GM13976 (cell line): ENCODE measurements at regions not wholly inside any gene's neighbourhood (a gene's known extent, or its start where the extent isn't known, plus 50 kb on each side); places are given as distances from the start of the nearest gene placed in this dataset.

Experiments used
- DNase-seq: peaks from one replicate; pipeline ENCODE4 v3.0.0; 2012; ENCODE audit warnings: low spot score
- in situ Hi-C: fragments of 300-500 bp; cut with MboI; formaldehyde crosslinking; loops from one replicate; pipeline ENCODE4 v1.12.0; 2022; ENCODE audit warnings: low sequenced_read_pairs, mixed read lengths, inconsistent platforms; ENCODE audit not compliant: unreplicated experiment
- TF ChIP-seq, protein P1 (sequence below): IDR thresholded peaks from 2 replicates; pipeline ENCODE4 v1.5.1; 2012; ENCODE audit warnings: borderline replicate concordance, mild to moderate bottlenecking; ENCODE audit not compliant: insufficient read depth; ENCODE audit errors: extremely low read depth, missing control alignments, control extremely low read depth

DNA sequence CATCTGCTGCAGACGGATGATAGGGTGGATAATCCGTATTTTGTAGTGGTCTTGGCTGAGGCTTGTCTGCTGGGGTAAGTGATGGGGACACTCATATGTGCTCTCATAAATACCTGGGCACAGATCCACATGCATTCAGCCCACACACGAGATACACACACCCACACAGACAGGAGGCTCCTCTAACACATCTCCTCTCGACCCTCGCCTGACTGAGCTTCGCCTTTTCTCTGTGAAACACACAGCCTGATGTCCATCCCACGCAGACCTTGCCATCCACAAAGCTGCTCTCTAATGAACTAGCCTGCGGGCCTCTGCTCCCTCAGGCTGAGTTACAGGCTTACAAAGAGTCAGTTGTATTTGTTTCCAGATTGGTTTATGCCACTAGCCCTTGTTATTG lies 96.3 kb upstream of the CSF3R start:
- in situ Hi-C loops, result no loop called here
- TF ChIP-seq, protein P1, sequence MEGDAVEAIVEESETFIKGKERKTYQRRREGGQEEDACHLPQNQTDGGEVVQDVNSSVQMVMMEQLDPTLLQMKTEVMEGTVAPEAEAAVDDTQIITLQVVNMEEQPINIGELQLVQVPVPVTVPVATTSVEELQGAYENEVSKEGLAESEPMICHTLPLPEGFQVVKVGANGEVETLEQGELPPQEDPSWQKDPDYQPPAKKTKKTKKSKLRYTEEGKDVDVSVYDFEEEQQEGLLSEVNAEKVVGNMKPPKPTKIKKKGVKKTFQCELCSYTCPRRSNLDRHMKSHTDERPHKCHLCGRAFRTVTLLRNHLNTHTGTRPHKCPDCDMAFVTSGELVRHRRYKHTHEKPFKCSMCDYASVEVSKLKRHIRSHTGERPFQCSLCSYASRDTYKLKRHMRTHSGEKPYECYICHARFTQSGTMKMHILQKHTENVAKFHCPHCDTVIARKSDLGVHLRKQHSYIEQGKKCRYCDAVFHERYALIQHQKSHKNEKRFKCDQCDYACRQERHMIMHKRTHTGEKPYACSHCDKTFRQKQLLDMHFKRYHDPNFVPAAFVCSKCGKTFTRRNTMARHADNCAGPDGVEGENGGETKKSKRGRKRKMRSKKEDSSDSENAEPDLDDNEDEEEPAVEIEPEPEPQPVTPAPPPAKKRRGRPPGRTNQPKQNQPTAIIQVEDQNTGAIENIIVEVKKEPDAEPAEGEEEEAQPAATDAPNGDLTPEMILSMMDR, result no peak
- no peak for DNase-seq

- no peak for DNase-seq
These were observed 93.9 kb upstream of the CSF3R start for GRCh38 chr1:36576551-36577110.

GRCh38 chr1:36576118-36576517 lies 93.4 kb upstream of the CSF3R start:
- in situ Hi-C loops, result no loop called here
- TF ChIP-seq, protein P1, result peak; percentile 90
- DNase-seq, result peak; percentile 85

More at GRCh38 chr1:36576551-36577110, 93.9 kb upstream of the CSF3R start:
- in situ Hi-C loops, result no loop called here
- TF ChIP-seq, protein P1, result no peak

GRCh38 chr1:36573445-36573844 lies 90.7 kb upstream of the CSF3R start:
- TF ChIP-seq, protein P1, result no peak
- in situ Hi-C loops, result no loop called here
- DNase-seq, result no peak

- DNase-seq, result no peak
- in situ Hi-C loops, result no loop called here
- TF ChIP-seq, protein P1, result no peak
These were observed 90.2 kb upstream of the CSF3R start for GRCh38 chr1:36572906-36573305.

GRCh38 chr1:36572142-36572715 lies 89.5 kb upstream of the CSF3R start:
- no peak for DNase-seq
- TF ChIP-seq, protein P1, result no peak
- in situ Hi-C loops, result no loop called here
